HPDE6-E6E7 (cell line): ENCODE measurements at regions not wholly inside any gene's neighbourhood (a gene's known extent, or its start where the extent isn't known, plus 50 kb on each side); places are given as distances from the start of the nearest gene placed in this dataset.

ENCODE experiments used
- DNase-seq: peaks from one replicate; pipeline ENCODE4 v3.0.0; 2011; ENCODE audit warnings: missing footprints; ENCODE audit errors: extremely low spot score

DNA sequence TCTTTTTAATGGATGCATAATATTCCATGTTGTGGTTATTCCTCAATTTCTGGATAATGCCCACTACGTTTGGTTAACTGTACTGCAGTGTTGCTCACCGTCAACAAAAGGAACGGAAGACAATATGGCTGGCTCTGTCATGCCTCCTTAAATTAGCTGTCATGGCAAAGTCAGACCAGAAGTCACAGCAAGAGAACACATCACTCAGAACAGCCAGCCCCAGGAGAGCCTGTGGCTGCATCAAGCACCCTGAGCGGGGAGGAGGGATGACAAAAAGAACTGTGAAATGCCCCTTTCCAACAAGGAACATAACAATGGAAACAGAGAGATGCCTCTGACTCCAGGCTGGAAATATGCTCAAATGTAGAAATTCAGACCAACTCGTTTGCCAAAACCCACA lies 366.0 kb upstream of the ZNF507 start:
- DNase-seq, result no peak

GRCh38 chr19:31979949-31980670 lies 365.3 kb upstream of the ZNF507 start:
- DNase-seq, result no peak

DNA sequence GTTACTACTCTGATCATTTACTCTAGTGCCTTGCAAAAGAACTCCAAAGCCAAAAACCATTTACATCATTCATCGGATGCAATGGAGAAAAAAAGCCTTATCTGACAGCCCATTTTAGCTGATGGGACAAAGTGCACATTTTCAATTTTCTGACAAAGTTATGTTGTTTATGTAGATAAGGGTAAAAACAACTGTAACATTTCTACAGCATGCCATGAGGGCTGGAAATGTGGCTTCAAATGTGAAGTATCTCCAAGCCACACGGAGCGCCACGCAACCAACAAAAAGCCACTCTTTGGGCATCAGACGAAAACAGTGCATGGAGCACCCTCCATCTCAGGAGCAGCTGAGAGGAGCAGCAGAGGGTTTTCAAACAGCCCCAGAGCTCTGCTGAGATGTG lies 364.6 kb upstream of the ZNF507 start:
- no peak for DNase-seq

- no peak for DNase-seq
These were observed 363.9 kb upstream of the ZNF507 start for GRCh38 chr19:31981545-31981944.

GRCh38 chr19:31983647-31984046 lies 361.8 kb upstream of the ZNF507 start:
- no peak for DNase-seq

DNA sequence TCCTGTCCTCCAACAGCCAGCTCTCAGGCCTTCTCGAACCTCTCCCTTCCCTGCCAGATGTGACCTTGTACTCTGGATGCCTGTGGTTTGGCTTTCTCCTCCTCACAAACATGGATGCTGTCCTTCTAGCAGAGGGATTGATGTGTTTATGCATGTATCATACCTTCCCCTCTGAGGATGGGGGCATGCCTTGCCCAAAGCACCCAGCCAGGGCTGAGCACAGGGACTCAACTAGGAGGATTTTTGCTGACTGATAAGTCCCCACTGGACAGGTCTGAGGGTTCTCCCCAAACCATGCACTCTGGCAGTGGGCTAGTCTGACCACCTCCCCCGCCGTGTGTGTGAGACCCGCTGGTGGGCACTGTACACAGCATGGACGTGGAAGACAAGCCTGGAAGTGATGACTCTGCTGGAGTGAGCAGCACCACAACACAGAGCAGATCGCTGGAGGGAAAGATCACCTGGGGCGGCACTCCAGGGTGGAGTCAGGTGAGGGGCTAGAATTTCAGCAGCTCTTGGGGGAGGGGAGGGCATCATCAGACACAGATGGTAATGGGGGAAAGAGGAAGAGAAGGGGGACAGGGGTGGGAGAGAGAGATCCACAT lies 360.3 kb upstream of the ZNF507 start:
- DNase-seq, result no peak

GRCh38 chr19:31986951-31987350 lies 358.5 kb upstream of the ZNF507 start:
- no peak for DNase-seq

- DNase-seq, result no peak
These were observed 357.2 kb upstream of the ZNF507 start for GRCh38 chr19:31988256-31988655.

- DNase-seq, result no peak
These were observed 353.3 kb upstream of the ZNF507 start for GRCh38 chr19:31991984-31992655.

DNA sequence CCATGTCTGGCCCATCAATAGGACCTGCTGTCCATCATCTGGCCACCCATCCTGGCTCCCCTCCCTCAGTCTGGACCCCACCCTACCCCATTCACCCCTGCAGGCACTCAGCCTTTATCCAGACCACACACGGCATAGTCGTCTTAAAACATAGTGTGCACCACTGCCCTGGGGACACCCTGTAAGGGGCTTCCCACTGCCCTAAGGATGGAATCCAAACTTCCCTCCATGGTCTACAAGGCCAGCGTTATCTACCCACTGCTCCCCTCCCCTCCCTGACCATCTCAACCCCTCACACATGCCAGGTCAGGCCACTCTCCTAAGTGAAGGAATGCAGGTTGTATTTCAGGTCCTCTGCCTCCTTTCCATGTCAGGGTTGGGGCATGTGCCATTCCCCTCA lies 352.7 kb upstream of the ZNF507 start:
- DNase-seq, result no peak

DNA sequence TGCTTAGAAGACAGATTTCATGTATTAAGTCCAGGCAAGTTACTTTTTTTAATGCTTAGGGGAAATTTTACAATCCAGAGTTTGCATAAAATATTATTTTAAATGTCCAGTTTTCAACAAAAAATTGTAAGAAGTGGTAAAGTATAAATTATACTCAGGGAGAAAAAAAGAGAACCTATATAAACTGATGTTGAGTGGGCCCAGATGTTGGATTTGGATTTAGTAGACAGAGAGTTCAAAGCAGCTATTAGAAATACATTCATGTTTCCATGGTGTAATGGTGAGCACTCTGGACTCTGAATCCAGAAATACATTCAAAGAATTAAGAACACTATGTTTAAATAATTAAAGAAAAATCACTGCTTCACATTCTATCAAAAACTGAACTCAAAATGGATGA lies 349.9 kb upstream of the ZNF507 start:
- DNase-seq, result no peak

- DNase-seq, result no peak
These were observed 335.3 kb upstream of the ZNF507 start for GRCh38 chr19:32010071-32010470.

DNA sequence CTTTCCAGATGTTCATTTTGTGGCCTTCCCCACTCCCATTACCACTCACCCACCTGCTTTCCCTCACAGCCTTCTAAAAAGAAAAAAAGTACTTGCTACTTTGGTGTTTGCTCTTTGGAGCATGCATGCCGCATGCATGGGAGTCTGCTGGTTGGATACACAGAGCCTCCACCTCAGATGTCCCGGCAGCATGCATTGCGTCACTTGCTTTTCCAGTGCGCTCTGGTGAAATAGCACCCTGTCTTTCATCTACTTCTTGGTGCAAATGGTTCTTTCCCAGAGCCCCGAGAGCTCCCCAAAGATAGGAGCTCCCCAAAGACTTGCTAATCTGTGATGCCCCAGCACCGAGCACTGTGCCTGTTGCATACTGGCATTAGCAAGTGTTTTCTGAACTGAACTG lies 333.2 kb upstream of the ZNF507 start:
- no peak for DNase-seq

DNA sequence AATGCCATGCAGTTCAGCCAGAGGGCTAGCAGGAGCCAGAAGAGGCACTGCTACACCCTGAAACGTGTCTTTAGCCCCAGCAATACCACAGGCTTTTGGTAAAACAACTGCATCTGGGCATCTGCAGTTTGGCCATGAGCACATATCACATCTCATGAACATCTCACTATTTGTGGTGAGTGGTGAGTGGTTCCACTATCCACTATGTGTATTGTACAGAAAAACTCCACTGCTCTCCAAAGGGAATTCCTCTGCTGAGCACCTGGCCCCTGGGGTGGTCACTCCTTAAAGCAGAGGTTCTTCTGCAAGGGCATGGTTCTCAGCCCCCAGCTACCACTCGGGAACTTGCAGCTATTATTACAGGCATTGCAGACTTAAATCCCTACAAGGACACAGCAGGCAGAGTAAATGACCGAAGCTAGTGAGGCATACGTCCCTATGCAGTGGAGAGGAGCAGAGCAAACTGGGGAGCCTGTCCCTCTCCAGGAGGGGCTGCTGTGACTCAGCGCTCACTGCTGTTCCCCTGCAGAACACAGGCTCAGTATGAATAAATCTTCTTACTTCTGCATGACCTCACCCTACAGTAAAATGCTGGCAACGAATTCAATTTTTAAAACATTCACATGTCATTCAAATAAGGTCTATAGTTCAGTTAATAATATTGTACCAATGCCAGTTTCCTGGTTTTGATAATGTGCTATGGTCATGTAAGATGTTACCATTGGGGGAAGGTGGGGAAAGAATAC lies 332.4 kb upstream of the ZNF507 start:
- no peak for DNase-seq

- no peak for DNase-seq
These were observed 328.0 kb upstream of the ZNF507 start for GRCh38 chr19:32017176-32017953.

DNA sequence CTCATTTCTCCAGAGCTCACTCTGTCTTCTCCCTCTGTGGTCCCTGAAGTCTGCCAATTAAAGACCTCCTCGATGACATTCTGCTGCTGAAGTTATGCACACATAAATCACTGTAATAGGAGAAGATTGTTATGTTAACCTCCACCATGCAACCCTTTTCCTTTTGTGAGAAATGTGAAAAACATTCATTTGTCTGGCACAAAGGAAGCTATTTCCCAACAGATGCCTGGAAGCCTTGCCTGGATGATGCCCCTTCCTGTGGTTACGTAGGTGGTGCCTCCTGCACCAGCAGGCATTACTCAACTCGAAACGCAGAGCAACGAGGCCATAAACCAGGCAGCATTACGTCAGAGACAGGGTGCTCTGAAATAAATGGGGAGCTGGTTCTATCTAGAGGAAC lies 327.4 kb upstream of the ZNF507 start:
- no peak for DNase-seq

DNA sequence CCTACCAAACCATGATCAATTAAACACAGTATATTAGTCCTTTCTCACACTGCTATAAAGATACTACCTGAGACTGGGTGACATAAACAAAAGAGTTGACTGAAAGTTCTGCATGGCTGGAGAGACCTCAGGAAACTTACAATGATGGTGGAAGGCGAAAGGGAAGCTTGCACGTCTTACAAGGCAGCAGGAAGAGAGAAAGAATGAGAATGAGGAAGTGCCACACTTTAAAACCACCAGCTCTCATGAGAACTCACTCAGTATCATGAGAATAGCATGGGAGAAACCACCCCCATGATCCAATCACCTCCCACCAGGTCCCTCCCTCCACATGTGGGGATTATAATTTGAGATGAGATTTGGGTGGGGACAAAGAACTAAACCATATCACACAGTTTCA lies 324.9 kb upstream of the ZNF507 start:
- no peak for DNase-seq

GRCh38 chr19:32022044-32022640 lies 323.3 kb upstream of the ZNF507 start:
- DNase-seq, result no peak

GRCh38 chr19:32022731-32023563 lies 322.5 kb upstream of the ZNF507 start:
- DNase-seq, result no peak

DNA sequence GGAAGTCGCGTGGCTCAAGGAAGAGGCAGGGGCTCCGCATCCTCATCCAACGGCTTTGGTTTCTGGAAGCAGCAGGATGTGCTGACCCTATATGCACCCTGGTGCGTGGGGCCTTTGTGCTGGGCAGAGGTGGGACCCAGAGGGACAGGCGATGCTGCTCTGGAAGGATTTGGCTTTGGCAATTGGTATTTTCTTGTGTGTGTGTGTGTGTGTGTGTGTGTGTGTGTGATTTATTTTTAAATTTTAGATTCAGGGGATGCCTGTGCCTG lies 321.9 kb upstream of the ZNF507 start:
- no peak for DNase-seq

- DNase-seq, result no peak
These were observed 316.2 kb upstream of the ZNF507 start for GRCh38 chr19:32029235-32029634.
